ENCODE measurements at regions not wholly inside any gene's neighbourhood (a gene's known extent, or its start where the extent isn't known, plus 50 kb on each side); places are given as distances from the start of the nearest gene placed in this dataset.
A peak's percentile ranks its signal among the peaks of the same experiment; 100 is the strongest.

GRCh38 chr2:21451403-21451802 is 327.6 kb downstream of the TDRD15 start:
- ChIA-PET CTCF (no interaction called here), POLR2A (ENCODE audit: unreplicated experiment) (no interaction called here)
- H2AK9ac ChIP-seq (replicated peaks; ENCODE audit: low read depth, low read length, poor library complexity) = no peak overlapping the region
- no peak; the same call in 1 of the 2 replicates for ATAC-seq (ENCODE audit: low read depth)
- peak overlapping the region; percentile 46 to 87; a peak in 3 of 4 replicates for H4K8ac ChIP-seq (ENCODE audit: low read depth in 2 of 2, low read length in 2 of 2)
- H2BK5ac ChIP-seq (ENCODE audit: low read depth, low read length, poor library complexity, severe bottlenecking) = peak overlapping the region; percentile 62
- H3K79me1 ChIP-seq (ENCODE audit: low read depth in 1 of 2, low read length in 2 of 2) = no peaks in the 10 kb centered on the region
- H3K23ac ChIP-seq (ENCODE audit: low read depth, low read length) = peak overlapping the region; percentile 25; the same call in 1 of the 2 replicates
- H3K27ac ChIP-seq (ENCODE audit: insufficient read depth, low read length) = no peak overlapping the region
- H4K20me1 ChIP-seq (ENCODE audit: insufficient read depth, low read length) = no peaks in the 10 kb centered on the region
- H2BK120ac ChIP-seq (ENCODE audit: low read depth, low read length) = peak overlapping the region; percentile 96
- WGBS, 2 experiments (ENCODE audit: extremely low coverage in 2 of 2, insufficient read length in 1 of 2) = no CpG with 5 or more reads among the region's 2 CpGs
- peak overlapping the region; percentile 86; the same call in 1 of the 2 replicates for H3K18ac ChIP-seq (ENCODE audit: low read depth, low read length)
- peak overlapping the region; percentile 96 for H2BK20ac ChIP-seq (ENCODE audit: low read depth, low read length)
- intact Hi-C loops (cut with micrococcal nuclease) (no loop called here), in situ Hi-C loops (cut with MboI; ENCODE audit: low sequenced_read_pairs) (no loop called here), dilution Hi-C loops (cut with HindIII; ENCODE audit: low sequenced_read_pairs, unreplicated experiment) (no loop called here)
- peak overlapping the region; percentile 96; the same call in 1 of the 3 replicates for H2BK15ac ChIP-seq (ENCODE audit: low read depth, low read length)
- peak overlapping the region; percentile 35; the same call in 1 of the 2 replicates for H4K5ac ChIP-seq (ENCODE audit: low read depth, low read length)
- H4K91ac ChIP-seq (ENCODE audit: insufficient read depth, low read depth, low read length) = 0 out of 2 replicates have a peak overlapping the region, but pooled peaks have one; percentile 29
- H3K4me2 ChIP-seq (ENCODE audit: low read depth, low read length) = no peak overlapping the region
- no peak overlapping the region for H2AFZ ChIP-seq (replicated peaks; ENCODE audit: low read length, poor library complexity)
- H3K9me3 ChIP-seq (ENCODE audit: control insufficient read depth, insufficient read depth, low read length) = no peaks in the 10 kb centered on the region
- TF ChIP-seq CEBPB (IDR thresholded peaks at IDR 0.05; ENCODE audit: low read depth, low read length) (peak; percentile 40; the same call in 1 of the 2 replicates), MAFK (IDR thresholded peaks at IDR 0.05; ENCODE audit: low read depth, low read length) (no peak)
- peak; percentile 77 for DNase-seq
- peaks cover 15% of the 10 kb centered on the region for H3K9me1 ChIP-seq (ENCODE audit: insufficient read depth, low read length)
- H3K27me3 ChIP-seq (ENCODE audit: control insufficient read depth, insufficient read depth, low read length) = no peaks in the 10 kb centered on the region
- H3K4me3 ChIP-seq (ENCODE audit: insufficient read depth, low read depth, low read length) = no peak overlapping the region
- peak overlapping the region; percentile 90; the same call in 1 of the 2 replicates for H3K14ac ChIP-seq (replicated peaks; ENCODE audit: low read depth, low read length)
- peaks cover 21% of the 10 kb centered on the region; the same call in 1 of the 2 replicates for H3K4me1 ChIP-seq (ENCODE audit: control insufficient read depth, insufficient read depth, low read length)
- peak overlapping the region; percentile 38; the same call in 1 of the 2 replicates for H3K56ac ChIP-seq (ENCODE audit: extremely low read depth, insufficient read depth, low read length)
- H2AK5ac ChIP-seq (ENCODE audit: low read depth, low read length) = no peak overlapping the region
- H3K4ac ChIP-seq (ENCODE audit: low read depth, low read length) = peak overlapping the region; percentile 93; the same call in 1 of the 2 replicates
- BruUV-seq (replicated peaks) = no TSS peak
- H3K36me3 ChIP-seq (ENCODE audit: control insufficient read depth, insufficient read depth, low read length) = no peaks in the 10 kb centered on the region
- no peak overlapping the region for H3K9ac ChIP-seq (ENCODE audit: low read depth, low read length)

Measured in IMR-90 (cell line).